GM12891 (cell line): ENCODE measurements at regions not wholly inside any gene's neighbourhood (a gene's known extent, or its start where the extent isn't known, plus 50 kb on each side); places are given as distances from the start of the nearest gene placed in this dataset.

Source experiments
- PAX5 ChIP-seq: IDR thresholded peaks from 2 replicates; pipeline ENCODE4 v1.6.1; 2011; ENCODE audit warnings: low read length, moderate library complexity, mild to moderate bottlenecking; ENCODE audit not compliant: insufficient read depth, severe bottlenecking
- POLR2A ChIP-seq: IDR thresholded peaks from 2 replicates; pipeline ENCODE4 v1.6.1; 2011; ENCODE audit warnings: low read depth, low read length, control low read depth
- POLR2AphosphoS5 ChIP-seq: IDR thresholded peaks from 2 replicates; pipeline ENCODE4 v1.6.1; 2011; ENCODE audit warnings: low read depth, low read length, control low read depth
- SPI1 ChIP-seq: IDR thresholded peaks from 2 replicates; pipeline ENCODE4 v1.6.1; 2011; ENCODE audit warnings: low read depth, low read length, control low read depth

GRCh38 chr6:74357321-74357720, 661.3 kb downstream of the CD109 start:
- TF ChIP-seq POLR2A (no peak), POLR2AphosphoS5 (no peak), SPI1 (no peak), PAX5 (no peak)
